Activated CD4-positive, alpha-beta T cell treated with anti-CD3 and anti-CD28 coated beads, Interleukin-2, amount 50 U/mL, for 24 hours (primary cell): ENCODE measurements at regions not wholly inside any gene's neighbourhood (a gene's known extent, or its start where the extent isn't known, plus 50 kb on each side); places are given as distances from the start of the nearest gene placed in this dataset.

Source experiments
- DNase-seq, 2 donors: peaks; one replicate each; pipeline ENCODE4 v3.0.0-alpha.2; 2020; ENCODE audit warnings: low read depth in 1 of 2, low spot score in 1 of 2

- no peak for DNase-seq
These were observed 224.1 kb downstream of the ALX1 start for GRCh38 chr12:85504164-85504563.

- DNase-seq = no peak
These were observed 224.6 kb downstream of the ALX1 start for GRCh38 chr12:85504624-85505023.

- no peak for DNase-seq
These were observed 227.4 kb downstream of the ALX1 start for GRCh38 chr12:85507456-85507855.

GRCh38 chr12:85509081-85509856 is 229.2 kb downstream of the ALX1 start:
- no peak for DNase-seq

- DNase-seq = no peak
These were observed 229.8 kb downstream of the ALX1 start for GRCh38 chr12:85509857-85510256.

GRCh38 chr12:85516039-85516438 is 236.0 kb downstream of the ALX1 start:
- DNase-seq = no peak

GRCh38 chr12:85516667-85517325 is 236.8 kb downstream of the ALX1 start:
- no peak for DNase-seq

GRCh38 chr12:85519163-85519562 is 239.1 kb downstream of the ALX1 start:
- DNase-seq = no peak

- DNase-seq = no peak
These were observed 243.2 kb downstream of the ALX1 start for GRCh38 chr12:85523197-85523596.

- DNase-seq = no peak
These were observed 247.2 kb downstream of the ALX1 start for GRCh38 chr12:85527192-85527591.

GRCh38 chr12:85529896-85530295 is 249.9 kb downstream of the ALX1 start:
- DNase-seq = no peak

GRCh38 chr12:85530456-85530855 is 250.4 kb downstream of the ALX1 start:
- no peak for DNase-seq

GRCh38 chr12:85531341-85531740 is 251.3 kb downstream of the ALX1 start:
- no peak for DNase-seq

- DNase-seq = no peak
These were observed 269.6 kb downstream of the ALX1 start for GRCh38 chr12:85549640-85550039.

- DNase-seq = no peak
These were observed 270.9 kb downstream of the ALX1 start for GRCh38 chr12:85550924-85551323.

GRCh38 chr12:85552461-85552860 is 272.4 kb downstream of the ALX1 start:
- no peak for DNase-seq

- no peak for DNase-seq
These were observed 277.8 kb downstream of the ALX1 start for GRCh38 chr12:85557850-85558249.

GRCh38 chr12:85558684-85559083 is 277.5 kb downstream of the RASSF9 start:
- no peak for DNase-seq

- no peak for DNase-seq
These were observed 277.1 kb downstream of the RASSF9 start for GRCh38 chr12:85559127-85559526.

- DNase-seq = no peak
These were observed 276.7 kb downstream of the RASSF9 start for GRCh38 chr12:85559536-85559935.

- no peak for DNase-seq
These were observed 273.4 kb downstream of the RASSF9 start for GRCh38 chr12:85562765-85563164.

- DNase-seq = no peak
These were observed 271.4 kb downstream of the RASSF9 start for GRCh38 chr12:85564786-85565185.
